Esophagus squamous epithelium (tissue), 5 donors: ENCODE measurements at regions not wholly inside any gene's neighbourhood (a gene's known extent, or its start where the extent isn't known, plus 50 kb on each side); places are given as distances from the start of the nearest gene placed in this dataset.
"Not testable (repeated sequence)": the region's sequence is repeated elsewhere in the genome, so short reads cannot be mapped to it uniquely, and the experiment has no call there.

ENCODE experiments used
- DNase-seq: peaks from one replicate; lab custom pipeline; 2025; lab: John Stamatoyannopoulos, UW
- H3K27ac ChIP-seq, 4 donors: fragments of 200-600 bp; sonication (generic); one replicate each; pipeline ENCODE4 v1.5.1; 2016 to 2019; ENCODE audit warnings: mild to moderate bottlenecking in 1 of 4
- H3K27me3 ChIP-seq, 4 donors: fragments of 200-600 bp; sonication (generic); 1 replicate in 3 of 4; 2 replicates in 1 of 4; pipeline versions ENCODE4 v1.5.1 to v1.6.0; 2017 to 2021; ENCODE audit warnings: antibody characterized with exemption in 1 of 4
- H3K36me3 ChIP-seq, 3 donors: fragments of 200-600 bp; sonication (generic); one replicate each; pipeline ENCODE4 v1.5.1; 2016 to 2019
- H3K4me1 ChIP-seq, 3 donors: fragments of 200-600 bp; sonication (generic); one replicate each; pipeline ENCODE4 v1.5.1; 2017 to 2019
- H3K4me3 ChIP-seq, 4 donors: fragments of 200-600 bp; sonication (generic); 1 replicate in 3 of 4; 2 replicates in 1 of 4; pipeline ENCODE4 v1.5.1; 2016 to 2019; ENCODE audit warnings: mild to moderate bottlenecking in 2 of 4, moderate library complexity in 1 of 4
- H3K9me3 ChIP-seq, 3 donors: fragments of 200-600 bp; sonication (generic); one replicate each; pipeline ENCODE4 v1.5.1; 2016 to 2019
- CTCF ChIP-seq, 6 experiments: fragments of 450-650 bp in 4 of 6; fragments of 200-600 bp in 2 of 6; sonication (generic) in 2 of 6; IDR thresholded peaks; one replicate each; pipeline ENCODE4 v1.5.1; 2016 to 2019; ENCODE audit warnings: antibody characterized with exemption in 6 of 6, mild to moderate bottlenecking in 4 of 6, moderate library complexity in 4 of 6
- POLR2A ChIP-seq, 4 donors: fragments of 450-650 bp; IDR thresholded peaks; one replicate each; pipeline ENCODE4 v1.6.1; 2017; ENCODE audit warnings: antibody characterized with exemption in 4 of 4, mild to moderate bottlenecking in 4 of 4, moderate library complexity in 3 of 4
- WGBS, 2 donors: methylation state at CpG; one replicate each; pipeline ENCODE4 v1.1.5; 2018; 5-methylcytosine and 5-hydroxymethylcytosine counted together
- intact Hi-C: fragments of 100-400 bp; cut with DNase I; formaldehyde crosslinking; loops from one replicate; pipeline ENCODE4 v1.15.0; 2022
- donor health status: DM: yes; HTN: yes; CAD: no.

GRCh38 chr3:5583920-5584319 is 396.4 kb downstream of the EDEM1 start:
- no peaks in the 10 kb centered on the region for H3K4me1 ChIP-seq
- no peaks in the 10 kb centered on the region for H3K27me3 ChIP-seq
- H3K36me3 ChIP-seq: no peaks in the 10 kb centered on the region
- intact Hi-C loops: no loop called here
- TF ChIP-seq POLR2A (IDR thresholded peaks at IDR 0.05) (no peak), CTCF (IDR thresholded peaks at IDR 0.05) (no peak)
- H3K4me3 ChIP-seq: no peak overlapping the region
- no peak for DNase-seq
- no peak overlapping the region for H3K27ac ChIP-seq
- no peaks in the 10 kb centered on the region for H3K9me3 ChIP-seq
- WGBS, 2 donors: 30 to 34% methylated on average over 4 of the region's 4 CpGs

GRCh38 chr3:5585085-5585484 is 397.6 kb downstream of the EDEM1 start:
- 21 to 72% methylated on average over 2 of the region's 2 CpGs for WGBS, 2 donors

GRCh38 chr3:5606884-5607472 is 419.5 kb downstream of the EDEM1 start:
- H3K27me3 ChIP-seq: no peaks in the 10 kb centered on the region
- no peak overlapping the region for H3K4me3 ChIP-seq
- H3K36me3 ChIP-seq: no peaks in the 10 kb centered on the region
- DNase-seq: no peak
- TF ChIP-seq POLR2A (IDR thresholded peaks at IDR 0.05) (no peak), CTCF (IDR thresholded peaks at IDR 0.05) (no peak)
- H3K4me1 ChIP-seq: no peaks in the 10 kb centered on the region
- 79 to 96% methylated on average over 1 of the region's 1 CpG for WGBS, 2 donors
- intact Hi-C loops: no loop called here
- peaks cover 0 to 6% (median 0%) of the 10 kb centered on the region in 3 donors for H3K9me3 ChIP-seq
- H3K27ac ChIP-seq: no peak overlapping the region

More at GRCh38 chr3:5585085-5585484, 397.6 kb downstream of the EDEM1 start:
- no peaks in the 10 kb centered on the region for H3K36me3 ChIP-seq
- intact Hi-C loops: no loop called here
- no peaks in the 10 kb centered on the region for H3K9me3 ChIP-seq
- no peak for TF ChIP-seq POLR2A (IDR thresholded peaks at IDR 0.05)
- no peak for TF ChIP-seq CTCF (IDR thresholded peaks at IDR 0.05)
- H3K4me3 ChIP-seq: no peak overlapping the region
- no peak for DNase-seq
- H3K4me1 ChIP-seq: no peaks in the 10 kb centered on the region
- no peak overlapping the region for H3K27ac ChIP-seq
- no peaks in the 10 kb centered on the region for H3K27me3 ChIP-seq

GRCh38 chr3:5607581-5607980 is 420.1 kb downstream of the EDEM1 start:
- 48 to 62% methylated on average over 1 of the region's 1 CpG for WGBS, 2 donors
- no peak for DNase-seq
- H3K27ac ChIP-seq: no peak overlapping the region
- H3K9me3 ChIP-seq: peaks cover 0 to under 1% (median 0%) of the 10 kb centered on the region in 3 donors
- intact Hi-C loops: no loop called here
- H3K36me3 ChIP-seq: no peaks in the 10 kb centered on the region
- H3K4me3 ChIP-seq: no peak overlapping the region
- TF ChIP-seq POLR2A (IDR thresholded peaks at IDR 0.05) (no peak), CTCF (IDR thresholded peaks at IDR 0.05) (no peak)
- H3K27me3 ChIP-seq: no peaks in the 10 kb centered on the region
- H3K4me1 ChIP-seq: no peaks in the 10 kb centered on the region

- H3K36me3 ChIP-seq, H3K4me1 ChIP-seq, intact Hi-C loops, H3K27ac ChIP-seq, DNase-seq, H3K27me3 ChIP-seq, H3K4me3 ChIP-seq, H3K9me3 ChIP-seq: not testable (repeated sequence)
- 79 to 88% methylated on average over 4 of the region's 4 CpGs for WGBS, 2 donors
Measured at GRCh38 chr3:5608971-5609370, 421.5 kb downstream of the EDEM1 start.

- Histone ChIP-seq H3K36me3 (no peaks in the 10 kb centered on the region), H3K4me1 (no peaks in the 10 kb centered on the region), H3K9me3 (no peaks in the 10 kb centered on the region), H3K27ac (no peak overlapping the region), H3K4me3 (no peak overlapping the region), H3K27me3 (no peaks in the 10 kb centered on the region)
- no peak for DNase-seq
- 16 to 39% methylated on average over 3 of the region's 3 CpGs for WGBS, 2 donors
- TF ChIP-seq CTCF (IDR thresholded peaks at IDR 0.05) (no peak), POLR2A (IDR thresholded peaks at IDR 0.05) (no peak)
- intact Hi-C loops: no loop called here
Measured at GRCh38 chr3:5613599-5613998, 426.1 kb downstream of the EDEM1 start.
